ENCODE measurements at regions not wholly inside any gene's neighbourhood (a gene's known extent, or its start where the extent isn't known, plus 50 kb on each side); places are given as distances from the start of the nearest gene placed in this dataset.

DNA sequence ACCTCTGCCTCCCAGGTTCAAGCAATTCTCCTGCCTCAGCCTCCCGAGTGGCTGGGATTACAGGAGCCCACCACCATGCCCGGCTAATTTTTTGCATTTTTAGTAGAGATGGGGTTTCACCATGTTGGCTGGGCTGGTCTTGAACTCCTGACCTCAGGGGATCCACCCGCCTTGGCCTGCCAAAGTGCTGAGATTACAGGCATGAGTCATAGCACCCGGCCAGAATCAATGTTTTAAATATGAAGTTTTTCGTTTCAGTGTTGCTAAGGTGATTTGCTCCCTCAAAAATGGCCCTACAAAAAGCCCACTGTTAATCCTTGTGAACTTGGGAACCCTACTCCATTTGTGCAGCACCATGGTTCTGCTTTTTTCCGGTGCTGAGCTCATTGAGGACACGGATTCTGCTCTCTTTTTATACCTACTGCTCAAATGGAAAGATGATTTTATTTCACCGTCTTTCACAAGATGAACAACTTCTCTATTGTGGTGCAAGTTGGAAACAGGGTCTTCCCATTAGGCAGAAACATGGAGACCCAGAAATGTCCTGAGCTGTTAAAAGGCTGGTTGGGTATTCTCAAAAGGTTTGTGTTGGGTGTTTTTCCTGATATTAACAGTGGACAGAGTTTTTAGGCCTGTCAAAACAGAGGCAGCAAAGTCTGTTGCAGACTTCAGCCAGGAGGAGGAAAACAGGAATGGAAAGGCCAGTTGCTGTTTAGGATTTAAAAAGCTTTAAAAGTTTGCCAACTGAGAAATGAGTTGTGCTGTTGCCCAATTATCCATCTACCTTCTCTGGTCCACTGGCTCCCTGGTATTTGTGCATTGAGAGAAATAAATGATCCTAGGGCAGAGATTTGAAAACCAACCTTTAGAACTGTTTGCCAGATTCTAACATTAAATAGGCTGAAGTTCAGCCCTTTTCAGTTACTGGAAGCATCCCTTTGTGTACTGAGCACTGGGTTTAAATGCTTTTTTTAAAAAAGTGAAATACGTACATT lies 85.8 kb downstream of the ATP23 start:
- intact Hi-C loops (cut with DNase I), result no loop called here
- H3K27ac ChIP-seq, result no peak overlapping the region
- H3K4me1 ChIP-seq, result no peaks in the 10 kb centered on the region
- no peak overlapping the region for H3K4me3 ChIP-seq
- DNase-seq (no peak), ATAC-seq (no peak)
- no peaks in the 10 kb centered on the region for H3K27me3 ChIP-seq (ENCODE audit: low read depth)
- TF ChIP-seq, protein P1, sequence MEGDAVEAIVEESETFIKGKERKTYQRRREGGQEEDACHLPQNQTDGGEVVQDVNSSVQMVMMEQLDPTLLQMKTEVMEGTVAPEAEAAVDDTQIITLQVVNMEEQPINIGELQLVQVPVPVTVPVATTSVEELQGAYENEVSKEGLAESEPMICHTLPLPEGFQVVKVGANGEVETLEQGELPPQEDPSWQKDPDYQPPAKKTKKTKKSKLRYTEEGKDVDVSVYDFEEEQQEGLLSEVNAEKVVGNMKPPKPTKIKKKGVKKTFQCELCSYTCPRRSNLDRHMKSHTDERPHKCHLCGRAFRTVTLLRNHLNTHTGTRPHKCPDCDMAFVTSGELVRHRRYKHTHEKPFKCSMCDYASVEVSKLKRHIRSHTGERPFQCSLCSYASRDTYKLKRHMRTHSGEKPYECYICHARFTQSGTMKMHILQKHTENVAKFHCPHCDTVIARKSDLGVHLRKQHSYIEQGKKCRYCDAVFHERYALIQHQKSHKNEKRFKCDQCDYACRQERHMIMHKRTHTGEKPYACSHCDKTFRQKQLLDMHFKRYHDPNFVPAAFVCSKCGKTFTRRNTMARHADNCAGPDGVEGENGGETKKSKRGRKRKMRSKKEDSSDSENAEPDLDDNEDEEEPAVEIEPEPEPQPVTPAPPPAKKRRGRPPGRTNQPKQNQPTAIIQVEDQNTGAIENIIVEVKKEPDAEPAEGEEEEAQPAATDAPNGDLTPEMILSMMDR (IDR thresholded peaks at IDR 0.05), result no peak
- H3K9me3 ChIP-seq, result no peaks in the 10 kb centered on the region
- no peaks in the 10 kb centered on the region for H3K36me3 ChIP-seq

DNA sequence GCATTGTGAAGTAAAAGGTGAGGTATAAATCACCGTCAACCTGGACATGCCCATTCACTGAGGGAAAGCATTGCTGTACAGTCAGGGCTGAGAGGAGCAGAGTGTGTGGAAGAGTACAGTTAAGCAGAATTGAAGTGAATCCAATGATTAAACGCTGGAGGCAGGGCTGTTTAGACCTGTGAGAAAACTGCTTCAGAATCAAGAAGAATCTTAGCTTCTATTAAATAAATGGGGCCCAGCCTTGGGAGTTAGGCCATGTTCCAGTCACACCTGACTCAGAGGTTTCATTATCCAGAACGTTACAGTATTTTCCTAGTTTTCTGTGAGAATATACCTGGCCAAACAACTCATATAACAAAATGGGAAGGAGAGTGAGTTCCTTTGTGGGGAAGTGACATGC lies 86.9 kb downstream of the ATP23 start:
- ATAC-seq (no peak), DNase-seq (no peak)
- intact Hi-C loops (cut with DNase I), result no loop called here
- no peak overlapping the region for H3K27ac ChIP-seq
- no peak overlapping the region for H3K4me3 ChIP-seq
- H3K9me3 ChIP-seq, result no peaks in the 10 kb centered on the region
- no peaks in the 10 kb centered on the region for H3K36me3 ChIP-seq
- TF ChIP-seq, protein P1 (IDR thresholded peaks at IDR 0.05), result no peak
- H3K4me1 ChIP-seq, result no peaks in the 10 kb centered on the region
- no peaks in the 10 kb centered on the region for H3K27me3 ChIP-seq (ENCODE audit: low read depth)

DNA sequence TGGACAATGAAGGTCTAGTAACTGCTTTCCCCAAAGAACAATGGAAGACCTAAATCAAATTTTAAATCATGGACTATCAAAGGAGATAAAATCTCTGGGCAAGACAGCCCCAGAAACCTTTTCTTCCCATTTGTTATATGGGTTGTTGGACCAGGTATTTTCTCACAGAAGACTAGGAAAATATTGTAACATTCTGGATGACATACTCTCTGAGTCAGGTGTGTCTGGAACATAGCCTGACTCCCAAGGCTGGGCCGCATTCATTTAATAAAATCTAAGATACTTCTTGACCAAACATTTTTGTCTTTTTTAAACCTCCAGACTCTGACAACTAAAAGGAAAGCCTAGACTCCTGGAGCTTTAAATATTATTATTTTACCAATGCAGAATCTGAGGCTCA lies 87.9 kb downstream of the ATP23 start:
- intact Hi-C loops (cut with DNase I), result no loop called here

DNA sequence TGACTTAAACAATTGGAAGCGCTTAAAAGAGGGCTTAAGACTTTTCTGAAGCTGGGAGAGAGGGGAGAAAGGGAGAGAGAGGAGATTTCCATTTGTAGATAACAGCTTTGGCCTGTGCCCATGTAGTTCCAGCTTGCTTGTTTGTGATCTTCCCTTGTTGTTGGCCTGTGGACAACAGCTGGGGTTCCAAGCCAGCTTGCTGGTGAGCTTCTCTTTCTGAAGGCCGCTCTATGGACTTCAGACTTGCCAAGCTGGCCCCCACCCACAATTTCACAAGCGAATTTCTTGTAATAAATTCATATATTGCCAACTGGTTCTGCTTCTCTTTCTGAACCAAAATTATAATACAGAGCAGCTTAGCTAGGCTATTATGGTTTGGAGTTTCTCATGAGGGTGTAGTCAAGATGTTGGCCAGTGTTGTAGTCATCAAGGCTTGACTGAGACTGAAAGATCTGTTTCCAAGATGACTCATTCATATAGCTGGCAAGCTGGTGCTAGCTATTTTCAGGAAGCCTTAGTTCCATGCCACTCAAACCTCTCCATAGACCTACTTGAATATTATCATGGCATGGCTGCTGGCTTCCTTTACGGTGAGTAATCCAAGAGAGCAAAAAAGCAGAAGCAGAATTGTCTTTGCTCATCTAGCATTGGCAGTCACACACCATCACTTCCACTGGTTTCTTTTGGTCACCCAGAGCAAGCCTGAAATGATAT lies 89.4 kb downstream of the ATP23 start:
- peaks cover under 1% of the 10 kb centered on the region for H3K9me3 ChIP-seq
- no peaks in the 10 kb centered on the region for H3K4me1 ChIP-seq
- H3K4me3 ChIP-seq, result no peak overlapping the region
- ATAC-seq, result no peak
- intact Hi-C loops (cut with DNase I), result no loop called here
- TF ChIP-seq, protein P1 (IDR thresholded peaks at IDR 0.05), result no peak
- H3K27ac ChIP-seq, result no peak overlapping the region
- no peaks in the 10 kb centered on the region for H3K36me3 ChIP-seq
- DNase-seq, result no peak
- H3K27me3 ChIP-seq (ENCODE audit: low read depth), result no peaks in the 10 kb centered on the region

More for the DNA sequence above, 87.9 kb downstream of the ATP23 start:
- H3K27ac ChIP-seq, result no peak overlapping the region
- DNase-seq, result no peak
- no peaks in the 10 kb centered on the region for H3K9me3 ChIP-seq
- no peaks in the 10 kb centered on the region for H3K27me3 ChIP-seq (ENCODE audit: low read depth)
- no peak overlapping the region for H3K4me3 ChIP-seq
- no peak for ATAC-seq
- TF ChIP-seq, protein P1 (IDR thresholded peaks at IDR 0.05), result no peak
- H3K4me1 ChIP-seq, result no peaks in the 10 kb centered on the region
- no peaks in the 10 kb centered on the region for H3K36me3 ChIP-seq

DNA sequence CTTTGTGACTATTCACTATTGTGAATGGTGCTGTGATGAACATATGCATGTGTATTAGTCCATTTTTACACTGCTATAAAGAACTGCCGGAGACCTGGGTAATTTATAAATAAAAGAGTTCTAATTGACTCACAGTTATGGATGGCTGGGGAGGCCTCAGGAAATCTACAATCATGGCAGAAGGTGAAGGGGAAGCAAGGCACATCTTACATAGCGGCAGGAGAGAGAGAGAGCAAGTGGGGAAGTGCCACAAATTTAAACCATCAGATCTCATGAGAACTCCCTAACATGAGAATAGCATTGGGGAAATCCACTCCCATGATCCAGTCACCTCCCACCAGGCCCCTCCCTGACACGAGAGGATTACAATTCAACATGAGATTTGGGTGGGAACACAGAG lies 90.8 kb downstream of the ATP23 start:
- no peak for ATAC-seq
- TF ChIP-seq, protein P1 (IDR thresholded peaks at IDR 0.05), result no peak
- intact Hi-C loops (cut with DNase I), result no loop called here

More for the DNA sequence above, 90.8 kb downstream of the ATP23 start:
- no peaks in the 10 kb centered on the region for H3K27me3 ChIP-seq (ENCODE audit: low read depth)
- H3K4me1 ChIP-seq, result no peaks in the 10 kb centered on the region
- H3K9me3 ChIP-seq, result peaks cover 10% of the 10 kb centered on the region
- H3K4me3 ChIP-seq, result no peak overlapping the region
- no peak overlapping the region for H3K27ac ChIP-seq
- H3K36me3 ChIP-seq, result no peaks in the 10 kb centered on the region
- DNase-seq, result no peak
